ENCODE measurements at regions not wholly inside any gene's neighbourhood (a gene's known extent, or its start where the extent isn't known, plus 50 kb on each side); places are given as distances from the start of the nearest gene placed in this dataset.

DNA sequence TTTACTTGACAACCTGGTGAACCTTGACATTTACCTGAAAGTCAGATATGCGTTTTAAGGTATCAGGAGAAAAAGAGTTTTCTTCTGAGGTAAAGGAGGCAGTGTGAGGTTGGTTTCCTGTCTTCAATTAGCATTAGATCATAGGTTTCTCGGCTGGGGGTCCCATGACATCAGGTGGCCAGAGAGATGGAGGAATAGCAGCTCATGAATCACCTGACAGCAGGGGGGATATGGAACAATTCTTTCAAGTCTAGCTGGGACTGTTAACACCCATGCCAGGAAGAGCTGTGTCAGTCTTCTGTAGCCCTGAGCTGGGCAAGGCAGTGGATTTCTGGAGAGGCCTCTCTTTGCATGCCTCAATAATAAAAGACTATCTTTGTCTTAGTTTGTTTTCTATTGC is 108.0 kb upstream of the TMEM170B start:
- 78 to 79% methylated on average over 2 of the region's 2 CpGs for WGBS, 2 donors
- TF ChIP-seq EP300 (IDR thresholded peaks at IDR 0.05) (no peak), POLR2AphosphoS5 (IDR thresholded peaks at IDR 0.05) (no peak), POLR2A (IDR thresholded peaks at IDR 0.05) (no peak)
- TF ChIP-seq, protein P1, sequence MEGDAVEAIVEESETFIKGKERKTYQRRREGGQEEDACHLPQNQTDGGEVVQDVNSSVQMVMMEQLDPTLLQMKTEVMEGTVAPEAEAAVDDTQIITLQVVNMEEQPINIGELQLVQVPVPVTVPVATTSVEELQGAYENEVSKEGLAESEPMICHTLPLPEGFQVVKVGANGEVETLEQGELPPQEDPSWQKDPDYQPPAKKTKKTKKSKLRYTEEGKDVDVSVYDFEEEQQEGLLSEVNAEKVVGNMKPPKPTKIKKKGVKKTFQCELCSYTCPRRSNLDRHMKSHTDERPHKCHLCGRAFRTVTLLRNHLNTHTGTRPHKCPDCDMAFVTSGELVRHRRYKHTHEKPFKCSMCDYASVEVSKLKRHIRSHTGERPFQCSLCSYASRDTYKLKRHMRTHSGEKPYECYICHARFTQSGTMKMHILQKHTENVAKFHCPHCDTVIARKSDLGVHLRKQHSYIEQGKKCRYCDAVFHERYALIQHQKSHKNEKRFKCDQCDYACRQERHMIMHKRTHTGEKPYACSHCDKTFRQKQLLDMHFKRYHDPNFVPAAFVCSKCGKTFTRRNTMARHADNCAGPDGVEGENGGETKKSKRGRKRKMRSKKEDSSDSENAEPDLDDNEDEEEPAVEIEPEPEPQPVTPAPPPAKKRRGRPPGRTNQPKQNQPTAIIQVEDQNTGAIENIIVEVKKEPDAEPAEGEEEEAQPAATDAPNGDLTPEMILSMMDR (IDR thresholded peaks at IDR 0.05) = no peak
- ATAC-seq (ENCODE audit: low FRiP score in 2 of 2) (no peak), DNase-seq (no peak)
- H3K27me3 ChIP-seq = no peaks in the 10 kb centered on the region
- peak overlapping the region; percentile 76 to 89 (median 86) for H3K27ac ChIP-seq
- peaks cover 83 to 98% (median 88%) of the 10 kb centered on the region in 4 donors for H3K4me1 ChIP-seq
- no peaks in the 10 kb centered on the region for H3K9me3 ChIP-seq
- H3K36me3 ChIP-seq = no peaks in the 10 kb centered on the region
- no peak overlapping the region for H3K4me3 ChIP-seq

DNA sequence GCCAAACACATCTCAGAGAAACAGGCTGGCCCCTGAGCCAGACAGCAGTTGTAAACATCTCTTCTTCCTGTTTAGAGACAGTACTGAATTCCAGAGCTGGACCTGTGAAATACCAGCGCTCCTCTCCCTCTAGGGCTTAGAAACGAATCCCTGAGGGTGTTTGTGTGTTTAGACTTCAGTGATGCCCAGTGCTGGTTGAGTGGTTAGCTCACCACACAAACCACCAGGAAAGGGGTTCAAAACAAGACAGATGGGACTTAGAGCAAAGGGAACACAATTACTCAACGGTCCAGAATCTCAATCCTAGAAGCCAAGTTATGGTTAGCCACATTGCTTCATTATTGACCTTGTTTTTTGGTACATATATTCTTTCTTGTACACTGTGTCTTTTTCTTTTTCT is 108.7 kb upstream of the TMEM170B start:
- no peaks in the 10 kb centered on the region for H3K27me3 ChIP-seq
- WGBS, 2 donors = 29 to 54% methylated on average over 3 of the region's 3 CpGs
- H3K9me3 ChIP-seq = no peaks in the 10 kb centered on the region
- H3K4me1 ChIP-seq = peaks cover 76 to 98% (median 84%) of the 10 kb centered on the region in 4 donors
- ATAC-seq (ENCODE audit: low FRiP score in 2 of 2) (peak in 1 of 2 donors; percentile 64), DNase-seq (no peak)
- TF ChIP-seq EP300 (IDR thresholded peaks at IDR 0.05) (peak; percentile 4 to 43 (median 28)), POLR2AphosphoS5 (IDR thresholded peaks at IDR 0.05) (peak; percentile 62 to 78), POLR2A (IDR thresholded peaks at IDR 0.05) (peak in 1 of 4 donors; percentile 10)
- TF ChIP-seq, protein P1 (IDR thresholded peaks at IDR 0.05) = no peak
- no peaks in the 10 kb centered on the region for H3K36me3 ChIP-seq
- H3K27ac ChIP-seq = peak overlapping the region; percentile 76 to 89 (median 86)
- no peak overlapping the region for H3K4me3 ChIP-seq

DNA sequence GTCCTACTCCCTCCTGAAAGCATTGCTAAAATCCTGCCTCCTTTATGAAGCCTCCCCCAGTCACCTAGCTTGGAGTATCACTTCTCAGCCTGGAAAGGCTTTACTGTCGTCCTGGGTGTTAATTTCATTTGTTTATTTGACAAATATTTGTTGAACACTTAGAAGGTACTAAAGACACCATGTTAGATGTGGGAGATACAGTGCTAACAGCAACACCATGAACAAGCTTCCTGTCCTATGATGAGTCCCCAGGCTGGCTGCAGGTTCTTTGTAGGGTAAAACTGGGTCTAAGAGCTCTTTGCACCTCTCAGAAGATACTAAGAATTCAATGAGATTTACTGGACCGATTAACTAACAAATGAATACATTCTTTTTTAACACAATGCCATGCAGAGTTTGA is 109.2 kb upstream of the TMEM170B start:
- Histone ChIP-seq H3K9me3 (no peaks in the 10 kb centered on the region), H3K27me3 (no peaks in the 10 kb centered on the region), H3K27ac (peak overlapping the region; percentile 76 to 89 (median 86)), H3K4me1 (peaks cover 71 to 98% (median 79%) of the 10 kb centered on the region in 4 donors), H3K4me3 (no peak overlapping the region), H3K36me3 (no peaks in the 10 kb centered on the region)
- DNase-seq (no peak), ATAC-seq (ENCODE audit: low FRiP score in 2 of 2) (no peak)
- 37 to 44% methylated on average over 2 of the region's 2 CpGs for WGBS, 2 donors
- TF ChIP-seq, protein P1 (IDR thresholded peaks at IDR 0.05) = no peak
- TF ChIP-seq POLR2AphosphoS5 (IDR thresholded peaks at IDR 0.05) = no peak
- TF ChIP-seq POLR2A (IDR thresholded peaks at IDR 0.05) = no peak
- no peak for TF ChIP-seq EP300 (IDR thresholded peaks at IDR 0.05)

DNA sequence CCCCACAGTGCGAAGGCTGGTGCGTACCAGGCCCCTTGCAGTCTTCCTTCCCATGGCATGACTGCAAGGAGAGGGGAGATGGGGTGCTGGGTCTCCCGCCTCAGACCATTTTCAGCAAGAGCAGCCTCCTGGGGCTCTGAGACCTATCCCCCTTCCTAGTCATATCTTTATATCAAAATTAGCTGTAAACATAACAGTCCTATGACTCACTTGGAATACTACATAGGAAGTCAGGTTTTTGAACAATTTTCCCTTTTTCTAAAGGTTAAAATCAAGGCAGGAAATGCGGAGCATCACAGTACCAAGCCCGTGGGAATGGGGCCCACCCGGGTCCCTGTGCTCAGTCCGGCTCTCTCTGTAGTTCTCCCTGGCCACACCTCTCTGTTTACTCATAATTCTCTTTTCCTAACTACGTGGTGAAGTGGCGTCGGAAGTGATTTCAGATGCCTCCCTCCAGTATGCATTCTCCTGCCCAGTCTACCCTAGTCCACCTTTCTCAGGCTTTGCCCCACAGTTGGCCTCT is 109.8 kb upstream of the TMEM170B start:
- Histone ChIP-seq H3K4me3 (no peak overlapping the region), H3K9me3 (no peaks in the 10 kb centered on the region), H3K27ac (peak overlapping the region; percentile 76 to 89 (median 86)), H3K27me3 (no peaks in the 10 kb centered on the region), H3K4me1 (peaks cover 65 to 98% (median 73%) of the 10 kb centered on the region in 4 donors), H3K36me3 (no peaks in the 10 kb centered on the region)
- WGBS, 2 donors = 75 to 76% methylated on average over 10 of the region's 10 CpGs
- DNase-seq = peak in 1 of 2 donors; percentile 32
- TF ChIP-seq EP300 (IDR thresholded peaks at IDR 0.05) = no peak
- TF ChIP-seq POLR2AphosphoS5 (IDR thresholded peaks at IDR 0.05) = no peak
- peak in 1 of 4 donors; percentile 7 for TF ChIP-seq POLR2A (IDR thresholded peaks at IDR 0.05)
- TF ChIP-seq, protein P1 (IDR thresholded peaks at IDR 0.05) = no peak
- no peak for ATAC-seq (ENCODE audit: low FRiP score in 2 of 2)

Data from upper lobe of left lung (tissue), 6 donors.